Hematopoietic multipotent progenitor cell treated with erythropoietin and hydrocortisone succinate and interleukin-3 and kit ligand, for 17 days (in vitro differentiated cells): ENCODE measurements at regions not wholly inside any gene's neighbourhood (a gene's known extent, or its start where the extent isn't known, plus 50 kb on each side); places are given as distances from the start of the nearest gene placed in this dataset.
"Not testable (repeated sequence)": the region's sequence is repeated elsewhere in the genome, so short reads cannot be mapped to it uniquely, and the experiment has no call there.

Source experiments
- DNase-seq: peaks from one replicate; pipeline ENCODE4 v3.0.0-alpha.2; 2015; ENCODE audit warnings: low spot score

DNA sequence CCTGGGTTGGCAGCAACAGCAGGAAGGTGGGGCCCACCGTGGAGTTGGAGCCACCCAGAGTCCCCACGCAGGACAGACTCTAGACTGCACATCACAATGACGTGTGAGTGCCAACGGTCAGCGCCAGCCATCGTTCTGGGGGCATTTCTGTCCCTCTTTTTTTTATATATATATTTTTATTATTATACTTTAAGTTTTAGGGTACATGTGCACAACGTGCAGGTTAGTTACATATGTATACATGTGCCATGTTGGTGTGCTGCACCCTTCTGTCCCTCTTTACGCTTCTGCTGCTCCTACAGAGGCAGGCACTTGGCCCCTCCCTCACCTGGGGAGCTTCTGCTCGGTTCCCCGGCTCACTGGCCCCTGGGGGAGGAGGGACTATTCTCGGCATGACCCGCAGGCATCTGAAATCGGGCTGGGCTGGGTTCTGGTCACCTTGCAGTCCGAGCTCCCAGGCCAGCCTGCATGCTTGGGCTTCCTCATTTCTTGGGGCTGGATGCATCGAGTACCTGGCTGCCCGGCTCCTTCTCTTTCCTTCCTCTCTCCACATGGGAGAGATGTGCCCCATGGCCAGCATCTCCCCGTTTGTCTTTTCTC, 787.4 kb downstream of the TBC1D22A start:
- no peak for DNase-seq

DNA sequence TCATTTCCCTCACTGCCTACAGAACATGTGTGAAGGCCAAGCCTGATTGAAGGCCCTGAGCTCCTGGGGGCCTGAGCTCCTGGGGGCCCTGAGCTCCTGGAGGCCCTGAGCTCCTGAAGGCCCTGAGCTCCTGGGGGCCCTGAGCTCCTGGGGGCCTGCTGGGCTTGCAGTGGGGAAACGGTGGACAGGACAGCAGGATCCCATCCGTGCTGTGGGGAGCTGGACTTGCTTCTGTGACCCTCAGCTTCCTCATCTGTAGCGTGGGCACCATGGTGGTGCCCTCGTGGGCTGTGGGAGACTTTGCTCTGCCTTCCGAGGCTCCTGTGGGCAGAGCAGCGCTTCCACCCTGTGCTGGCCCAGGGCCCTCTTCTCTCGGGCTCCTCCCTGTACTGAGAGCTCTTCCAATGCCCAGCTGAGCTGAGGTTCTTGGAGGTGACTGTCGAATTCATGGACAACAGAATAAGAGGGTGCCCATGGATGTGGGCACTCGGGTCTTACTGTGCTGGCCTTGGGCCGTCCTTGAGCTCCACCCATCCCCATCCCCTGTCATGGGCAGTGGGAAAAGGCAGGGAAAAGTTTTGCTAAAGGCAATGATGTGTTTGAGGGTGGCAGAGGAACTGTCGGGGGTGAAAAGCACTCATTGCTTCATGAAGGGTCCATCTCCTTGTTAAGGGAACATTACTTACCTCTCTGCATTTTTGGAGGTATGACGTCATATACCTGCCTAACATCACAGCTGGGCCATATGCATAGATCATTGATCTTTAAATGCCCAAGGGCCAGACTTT, 786.7 kb downstream of the TBC1D22A start:
- DNase-seq = no peak

DNA sequence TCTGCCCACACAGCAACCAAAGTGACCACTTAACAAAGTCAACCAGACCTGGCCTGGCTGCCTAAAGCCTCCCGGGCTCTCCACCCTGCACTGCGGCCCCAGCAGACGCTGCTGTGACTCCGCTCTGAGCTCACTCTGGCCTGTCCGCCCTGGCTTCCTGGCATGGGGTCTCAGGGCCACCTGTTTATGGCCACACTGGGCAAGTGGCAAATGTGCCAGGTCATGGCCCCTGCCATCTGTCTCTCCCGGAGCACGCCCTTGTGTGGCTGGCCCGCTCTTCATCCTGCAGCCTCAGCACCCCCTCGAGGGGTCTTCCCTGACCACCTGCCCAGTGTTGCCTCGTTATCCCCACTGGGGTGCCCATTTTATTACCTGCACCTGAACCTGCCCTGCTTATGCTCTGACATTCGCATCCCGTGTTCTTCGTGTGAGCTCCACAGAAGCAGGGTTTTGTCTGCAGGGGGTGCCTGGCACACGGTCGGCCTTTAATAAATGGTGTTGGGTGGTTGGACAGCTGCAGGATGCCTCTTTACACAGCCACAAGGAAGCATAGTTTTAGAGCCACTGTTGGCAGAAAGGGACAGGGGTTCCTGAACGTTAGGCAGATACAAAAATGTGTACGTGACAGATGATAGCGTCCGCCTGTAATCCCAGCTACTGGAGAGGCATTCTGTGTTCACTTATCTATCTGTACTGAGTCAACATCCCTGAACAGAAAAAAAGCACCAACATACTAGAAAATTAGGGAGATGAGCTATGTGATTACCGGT, 785.6 kb downstream of the TBC1D22A start:
- DNase-seq = no peak

DNA sequence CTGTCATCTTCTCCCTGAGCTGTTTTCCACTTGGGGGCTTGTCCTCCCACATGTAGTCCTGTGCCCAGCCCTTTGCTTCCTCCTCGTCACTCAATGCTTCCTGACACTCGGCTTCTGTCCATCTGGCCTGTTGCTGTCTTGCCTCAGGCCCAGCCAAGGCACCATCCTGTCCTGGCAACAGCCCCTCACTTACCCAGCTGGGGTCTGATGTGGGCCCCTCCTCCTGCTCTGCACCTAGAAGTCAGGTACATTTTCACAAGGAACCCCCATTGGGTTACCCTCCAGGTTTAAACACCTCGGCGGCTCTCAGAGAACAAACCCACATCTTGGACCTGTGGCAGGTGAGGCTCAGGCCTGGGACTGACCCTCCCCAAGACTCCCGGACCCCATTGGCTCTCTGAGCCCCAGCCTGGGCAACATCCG, 784.8 kb downstream of the TBC1D22A start:
- DNase-seq = no peak

DNA sequence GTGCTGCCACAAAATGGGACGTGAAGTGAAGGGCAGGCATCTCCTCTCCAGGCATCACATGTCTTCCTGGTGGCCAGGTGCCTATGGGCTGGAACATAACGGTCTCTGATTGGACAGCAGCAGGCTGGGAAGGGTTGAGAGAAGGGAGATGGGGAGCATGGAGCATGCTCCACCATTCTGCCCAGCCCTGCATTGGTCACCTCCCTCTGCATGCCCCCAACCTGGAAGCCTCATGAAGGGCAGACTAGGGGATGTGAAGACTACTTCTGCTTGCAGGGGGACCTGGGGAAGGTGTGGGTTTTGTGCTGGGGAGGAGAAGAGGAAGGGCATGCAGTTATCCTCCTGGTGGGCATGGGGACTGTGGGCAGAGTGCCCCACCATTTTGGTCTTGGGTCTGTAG, 782.2 kb downstream of the TBC1D22A start:
- DNase-seq = no peak

DNA sequence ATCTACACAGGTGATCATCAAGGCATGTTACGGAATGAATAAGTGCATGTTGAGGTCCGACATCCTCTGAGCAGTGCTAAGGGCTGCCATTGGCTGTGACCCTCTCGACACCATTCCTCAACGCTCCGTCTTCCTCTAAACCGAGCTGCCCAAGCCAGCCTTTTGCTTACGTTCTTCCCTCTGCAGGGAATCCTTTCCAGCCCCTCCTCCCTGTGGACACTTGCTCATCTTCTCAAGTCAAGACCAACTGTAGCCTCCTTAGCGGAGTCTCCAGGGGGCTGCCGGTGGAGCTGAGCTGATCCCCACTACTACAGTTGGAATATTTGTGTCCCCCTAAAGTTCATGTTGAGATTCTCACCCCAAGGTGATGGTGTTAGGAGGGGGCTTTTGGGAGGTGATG, 781.0 kb downstream of the TBC1D22A start:
- DNase-seq = no peak

DNA sequence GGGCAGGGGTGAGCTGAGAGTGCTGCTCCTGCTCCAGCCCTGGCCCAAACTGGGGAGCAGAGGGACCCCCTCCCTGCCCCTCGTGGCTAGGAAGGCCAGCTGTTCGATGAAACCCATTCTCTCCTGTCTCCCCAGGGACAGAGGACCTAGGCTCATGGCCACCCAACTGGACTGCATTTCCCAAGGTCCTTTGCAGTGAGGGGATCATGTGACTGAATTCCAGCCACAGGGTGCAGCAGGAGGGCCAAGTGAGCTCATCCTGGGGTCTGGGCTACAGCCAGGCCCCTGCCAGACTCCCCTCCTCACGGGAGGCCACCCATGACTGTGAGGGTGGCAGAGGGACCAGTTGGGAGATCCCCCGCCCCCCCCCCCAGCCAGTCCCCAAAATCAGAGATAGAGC, 777.6 kb downstream of the TBC1D22A start:
- DNase-seq = no peak

DNA sequence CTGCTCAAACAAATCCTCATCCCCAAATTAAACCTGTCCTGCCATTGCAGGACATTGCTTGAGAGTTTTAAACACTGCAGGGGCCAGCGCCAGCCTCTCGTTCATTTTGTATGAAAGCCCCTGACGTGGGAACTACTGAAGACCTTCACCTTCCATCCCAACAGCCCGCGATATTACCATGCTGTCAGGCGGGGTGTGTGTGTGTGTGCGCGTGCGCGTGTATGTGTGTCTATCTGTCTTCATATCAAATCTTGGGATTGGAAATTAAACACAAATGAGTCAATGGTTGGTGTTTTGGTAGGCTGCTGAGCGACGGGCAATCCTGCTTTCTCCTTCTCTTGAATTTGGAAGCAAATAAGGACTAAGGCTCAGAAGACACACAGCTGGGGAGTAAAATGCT, 776.9 kb downstream of the TBC1D22A start:
- no peak for DNase-seq

DNA sequence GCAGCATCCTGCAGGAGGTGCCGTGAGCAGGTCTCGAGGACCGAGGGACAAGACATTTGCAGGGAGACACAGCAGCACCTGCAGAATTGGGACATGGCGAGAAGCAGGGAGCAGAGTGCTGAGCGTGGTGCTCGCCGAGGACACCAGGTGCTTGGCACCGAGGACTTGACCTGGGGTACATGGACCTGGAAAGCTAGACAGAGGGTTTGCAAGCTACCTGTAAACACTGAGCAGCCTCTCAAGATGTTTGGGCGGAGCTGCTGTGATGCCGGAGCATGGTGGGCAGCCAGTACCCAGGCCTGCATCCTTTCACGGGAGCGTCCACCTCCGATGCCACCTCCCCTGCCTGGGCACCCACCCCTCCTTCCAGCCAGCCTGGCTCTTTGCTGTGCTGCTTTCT, 773.2 kb downstream of the TBC1D22A start:
- no peak for DNase-seq

DNA sequence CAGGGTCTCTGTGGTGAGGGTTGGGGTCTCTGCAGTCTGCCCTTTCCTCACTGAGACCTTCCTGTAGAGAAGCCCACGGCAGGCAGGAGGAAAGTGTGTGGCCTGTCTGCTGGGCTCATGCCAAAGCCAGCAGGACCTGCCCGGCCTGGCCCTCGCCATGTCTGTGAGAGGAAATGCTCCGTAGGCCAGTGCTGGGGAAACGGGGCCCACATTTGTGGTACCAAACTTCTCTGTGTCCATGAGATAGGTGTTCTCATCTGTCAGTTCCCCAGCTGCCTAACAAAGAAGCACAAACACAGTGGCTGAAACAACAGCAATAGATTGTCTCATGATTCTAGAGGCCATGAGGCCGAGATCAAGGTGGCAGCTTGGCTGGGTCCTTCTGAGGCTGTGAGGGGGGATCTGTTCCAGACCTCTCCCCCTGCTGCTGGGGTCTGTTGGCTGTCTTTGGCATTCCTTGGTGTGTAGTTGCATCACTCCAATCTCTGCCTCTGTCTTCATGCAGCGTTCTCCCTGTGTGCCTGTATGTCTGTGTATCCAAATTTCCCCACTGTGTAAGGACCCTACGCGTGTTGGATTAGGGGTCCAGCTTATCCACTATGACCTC, 772.5 kb downstream of the TBC1D22A start:
- no peak for DNase-seq

DNA sequence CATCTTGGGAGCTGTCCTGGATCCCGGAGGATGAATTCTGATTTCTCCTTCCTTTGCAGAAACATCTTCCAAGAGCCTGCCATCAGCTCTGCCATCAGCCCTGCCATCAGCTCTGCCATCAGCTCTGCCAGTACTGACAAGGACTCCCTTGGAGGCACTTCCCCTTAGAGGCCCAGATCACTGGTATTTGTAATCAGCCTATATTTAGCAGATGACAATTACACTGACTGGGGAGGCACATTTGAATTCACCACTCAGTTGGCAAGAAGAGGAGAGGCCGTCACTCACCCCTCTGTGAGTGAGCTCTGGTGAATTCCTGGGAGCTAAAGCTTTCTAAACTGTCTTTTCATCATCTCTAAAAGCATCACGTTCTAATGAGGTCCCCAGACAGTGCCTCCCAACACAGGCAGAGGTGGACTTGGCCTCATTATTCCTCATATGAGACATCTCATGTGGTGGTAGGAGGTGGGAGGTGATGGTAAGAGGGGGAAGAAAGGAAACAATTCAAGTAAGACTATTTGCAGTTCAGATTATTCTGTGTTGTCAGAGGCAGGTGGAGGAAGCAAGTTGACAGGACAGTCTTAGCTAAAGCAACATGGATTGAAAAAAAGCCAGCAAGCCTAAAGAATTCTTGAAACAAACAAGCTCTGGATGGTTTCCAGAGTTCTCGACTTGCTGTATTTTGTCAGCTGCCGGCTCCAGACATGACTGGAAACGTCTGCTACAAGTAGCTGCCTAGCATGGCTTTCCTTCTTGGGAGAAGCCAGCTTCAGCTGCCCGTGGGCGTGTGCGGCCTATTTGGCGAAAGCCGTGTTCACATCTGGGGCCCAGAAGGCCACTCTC, 771.7 kb downstream of the TBC1D22A start:
- no peak for DNase-seq

DNA sequence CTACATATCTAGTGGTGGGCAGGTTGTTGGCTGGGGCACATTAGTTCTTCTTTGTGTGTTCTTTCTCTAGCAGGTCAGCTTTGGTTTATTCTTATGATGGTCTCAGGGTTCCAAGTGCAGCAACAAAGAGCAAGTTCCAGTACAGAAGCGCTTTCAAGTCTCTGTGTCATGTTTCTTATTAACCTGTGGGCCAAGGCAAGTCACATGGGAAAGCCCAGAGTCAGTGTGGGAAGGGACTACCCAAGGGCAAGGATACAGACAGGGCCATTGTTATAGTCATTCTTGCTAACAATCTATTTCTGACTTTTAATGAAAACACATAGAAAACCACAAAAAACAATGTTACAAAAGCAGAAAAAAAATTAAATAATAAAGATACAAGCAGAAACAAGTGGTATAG, 754.6 kb downstream of the TBC1D22A start:
- DNase-seq = no peak

DNA sequence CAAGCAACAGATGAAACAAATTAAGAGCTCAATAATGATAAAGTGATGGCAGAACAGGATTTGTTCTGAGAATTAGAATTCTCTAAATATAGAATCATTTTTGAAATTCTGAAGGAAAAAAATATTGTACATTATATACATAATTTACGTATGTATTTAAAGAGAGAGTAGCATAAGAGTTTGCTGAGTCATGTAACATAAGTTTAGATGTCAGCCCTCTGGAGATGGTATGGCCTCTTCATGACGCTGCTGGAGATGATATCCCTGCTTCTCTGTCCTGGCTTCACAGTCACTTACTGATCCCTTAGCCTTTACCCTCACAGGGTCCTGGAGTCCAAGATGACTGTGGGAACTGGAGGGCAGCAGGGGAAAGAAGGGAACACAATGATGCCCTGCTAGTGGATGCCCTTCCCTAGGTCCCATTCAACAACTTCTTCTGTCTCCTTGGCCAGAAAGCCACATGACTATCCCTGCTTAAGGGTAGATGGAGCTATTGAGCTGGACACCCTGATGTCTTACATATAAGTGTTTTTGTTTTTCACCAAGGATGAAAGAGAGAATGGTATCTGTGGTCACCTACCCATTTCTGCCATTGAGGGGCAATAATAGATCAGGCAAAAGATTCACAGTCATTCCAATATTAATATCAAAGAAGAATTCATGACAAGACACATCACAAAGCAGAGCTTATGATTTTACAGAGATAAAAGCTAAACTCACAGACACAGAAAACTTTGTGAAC, 753.1 kb downstream of the TBC1D22A start:
- DNase-seq = no peak

DNA sequence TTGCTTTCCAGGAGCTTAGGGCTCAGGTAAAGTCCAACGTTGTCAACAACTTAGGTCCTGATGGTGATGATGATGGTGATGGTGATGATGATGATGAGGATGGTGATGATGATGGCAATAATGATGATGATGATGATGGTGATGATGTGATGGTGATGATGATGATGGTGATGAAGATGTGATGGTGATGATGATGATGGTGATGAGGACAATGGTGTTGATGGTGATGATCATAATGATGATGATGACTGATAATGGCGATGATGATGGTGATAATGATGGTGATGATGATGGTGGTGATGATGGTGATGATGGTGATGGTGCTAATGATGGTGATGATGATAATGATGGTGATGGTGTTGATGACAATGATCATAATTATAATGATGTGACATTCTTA, 750.2 kb downstream of the TBC1D22A start:
- DNase-seq = no peak

DNA sequence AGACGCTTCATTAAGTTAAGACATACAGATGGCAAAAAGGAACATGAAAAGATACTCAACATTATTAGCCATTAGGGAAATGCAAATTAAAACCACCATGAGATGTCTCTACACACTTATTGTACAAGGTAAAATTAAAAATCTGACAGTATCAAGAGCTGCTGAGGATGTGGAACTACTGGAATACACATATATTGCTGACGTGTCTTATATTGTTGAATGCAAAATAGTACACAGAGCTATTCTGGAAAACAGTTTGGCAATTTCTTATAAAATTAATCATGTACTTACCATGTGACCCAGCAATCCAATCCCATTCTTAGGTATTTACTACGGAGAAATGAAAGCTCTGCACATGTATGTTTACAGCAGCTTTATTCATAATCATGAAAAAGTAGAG, 742.5 kb downstream of the TBC1D22A start:
- DNase-seq = no peak

DNA sequence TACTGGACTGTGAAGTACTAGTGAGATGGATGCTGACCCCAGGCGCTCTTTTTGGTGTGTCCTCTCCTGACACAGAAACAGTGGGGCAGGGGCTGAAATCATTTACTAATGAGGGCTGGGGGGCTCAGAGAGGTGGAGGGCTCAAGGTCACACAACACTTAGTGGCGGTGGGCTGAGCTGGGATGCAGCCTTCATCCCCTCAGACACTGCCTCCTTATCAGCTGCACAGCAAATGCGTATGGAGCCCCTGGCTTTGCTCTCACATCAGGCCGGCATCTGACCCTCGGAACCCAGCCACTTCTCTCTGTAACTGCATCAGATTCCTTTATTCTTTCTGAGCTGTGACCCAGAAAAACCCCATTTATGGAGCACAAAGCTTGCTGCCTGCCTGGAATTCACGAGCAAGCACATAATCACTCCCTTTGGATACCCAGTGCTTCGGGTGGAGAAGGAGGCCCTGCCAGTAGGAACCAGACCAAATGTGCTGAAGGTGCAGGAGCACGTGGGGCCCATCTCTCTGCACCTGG, 736.6 kb downstream of the TBC1D22A start:
- no peak for DNase-seq

DNA sequence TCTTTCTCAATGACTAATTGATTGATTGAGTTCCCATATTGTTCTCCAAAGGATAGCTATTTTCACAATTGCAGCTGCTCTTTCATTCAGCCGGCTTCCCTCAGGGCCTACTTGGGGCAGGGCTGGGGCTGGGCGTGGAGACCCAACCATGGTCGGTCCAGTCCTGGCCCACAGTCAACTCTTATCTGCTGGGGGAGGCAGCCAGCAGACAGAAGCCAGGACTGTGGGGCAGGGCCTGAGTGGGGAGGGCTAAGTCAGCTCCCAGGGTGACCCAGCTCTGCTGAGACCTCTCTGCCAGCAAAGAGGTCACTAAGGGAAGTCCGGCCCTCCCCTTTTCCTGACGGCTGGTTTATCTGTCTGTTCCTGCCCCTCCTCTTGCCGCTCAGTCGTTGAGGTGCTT, 735.2 kb downstream of the TBC1D22A start:
- DNase-seq = no peak

DNA sequence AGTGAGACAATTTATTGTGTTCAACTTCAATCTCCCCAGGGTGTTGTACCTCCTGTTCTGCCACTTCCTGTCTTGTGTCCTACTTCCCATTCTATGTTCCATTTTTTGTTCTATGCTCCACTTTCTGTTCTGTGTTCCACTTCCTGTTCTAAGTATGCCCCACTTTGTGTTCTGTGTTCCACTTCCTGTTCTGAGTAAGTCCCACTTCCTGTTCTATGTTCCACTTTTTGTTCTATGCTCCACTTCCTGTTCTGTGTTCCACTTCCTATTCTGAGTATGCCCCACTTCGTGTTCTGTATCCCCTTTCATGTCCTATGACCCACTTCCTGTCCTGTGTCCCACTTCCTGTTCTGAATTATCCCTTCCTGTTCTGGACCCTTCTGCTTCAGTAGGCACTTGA, 732.7 kb downstream of the TBC1D22A start:
- no peak for DNase-seq

DNA sequence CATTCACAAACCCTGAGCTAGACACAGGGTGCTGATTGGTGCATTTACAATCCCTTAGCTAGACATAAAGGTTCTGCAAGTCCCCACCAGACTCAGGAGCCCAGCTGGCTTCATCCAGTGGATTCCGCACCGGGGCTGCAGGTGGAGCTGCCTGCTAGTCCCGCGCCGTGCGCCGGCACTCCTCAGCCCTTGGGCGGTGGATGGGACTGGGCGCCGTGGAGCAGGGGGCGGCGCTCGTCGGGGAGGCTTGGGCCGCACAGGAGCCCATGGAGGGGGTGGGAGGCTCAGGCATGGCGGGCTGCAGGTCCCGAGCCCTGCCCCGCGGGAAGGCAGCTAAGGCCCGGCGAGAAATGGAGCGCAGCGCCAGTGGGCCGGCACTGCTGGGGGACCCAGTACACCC, 725.7 kb downstream of the TBC1D22A start:
- DNase-seq = not testable (repeated sequence)

DNA sequence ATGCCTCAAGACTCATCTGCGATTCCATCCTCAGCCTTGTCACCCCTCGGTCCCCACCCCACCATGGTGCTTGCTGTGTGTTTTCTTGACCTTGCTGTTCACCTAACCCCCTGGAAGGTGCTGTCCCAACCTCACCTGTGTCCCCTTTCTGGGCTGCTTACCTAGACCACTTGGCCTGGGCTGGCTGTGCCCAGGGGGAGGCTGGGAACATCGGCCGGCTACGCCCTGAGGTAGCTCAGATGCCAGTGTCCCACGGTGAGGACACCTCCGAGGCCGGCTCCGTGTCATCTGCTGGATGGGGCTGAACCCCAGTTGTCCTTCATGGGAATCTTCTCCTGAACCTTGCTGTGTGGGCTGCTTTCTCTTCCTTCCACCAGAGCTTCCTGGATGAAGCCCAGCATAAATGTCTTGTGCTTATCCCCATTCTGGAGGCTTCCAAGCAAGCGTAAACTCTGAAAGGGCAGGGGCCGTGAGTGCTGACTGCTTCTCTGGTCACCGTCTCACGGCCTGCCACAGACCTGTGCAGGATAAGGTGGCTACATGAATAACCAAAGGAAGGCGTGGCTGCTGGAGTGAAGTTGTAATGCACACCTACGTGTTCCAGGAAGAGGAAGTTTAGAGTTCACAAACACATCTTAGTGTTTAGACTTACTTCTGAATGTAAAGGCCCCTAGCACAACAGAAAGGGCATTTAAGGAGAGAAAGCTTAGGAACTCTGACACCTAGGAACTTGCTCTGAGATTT, 724.3 kb downstream of the TBC1D22A start:
- DNase-seq = no peak
